ENCODE measurements at regions not wholly inside any gene's neighbourhood (a gene's known extent, or its start where the extent isn't known, plus 50 kb on each side); places are given as distances from the start of the nearest gene placed in this dataset.

DNA sequence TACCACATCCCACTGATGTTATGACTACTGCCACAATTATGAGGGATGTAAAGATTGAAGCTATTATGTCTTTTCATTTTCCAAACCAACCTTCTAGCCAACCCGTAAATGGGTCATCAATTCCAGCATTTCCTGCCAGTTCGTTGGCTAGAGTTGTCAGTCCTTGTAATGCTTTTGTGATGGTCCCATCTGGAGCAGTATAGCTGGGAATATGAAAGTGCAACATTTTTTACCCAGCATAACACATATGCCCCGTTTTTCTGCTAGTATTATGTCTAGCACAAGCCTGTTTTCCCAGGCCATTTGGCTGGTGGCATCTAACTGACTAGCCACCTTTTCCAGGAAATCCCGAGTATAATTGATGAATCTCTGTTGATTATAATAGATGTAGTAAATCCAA, 1501.6 kb upstream of the SLC39A10 start:
- BruUV-seq (replicated peaks) = no TSS peak
- CTCF ChIA-PET = no interaction called here
- 12% methylated on average over 4 of the region's 4 CpGs for WGBS (ENCODE audit: insufficient coverage, insufficient replicate concordance, low lambda C conversion rate, missing lambda C conversion rate)

More for the DNA sequence above, 1501.6 kb upstream of the SLC39A10 start:
- DNase-seq (ENCODE audit: low read depth, low spot score) = no peak
- Histone ChIP-seq H3K79me2 (ENCODE audit: control insufficient read depth, insufficient read depth, low read length) (no peaks in the 10 kb centered on the region), H3K9me3 (replicated peaks; ENCODE audit: control insufficient read depth, insufficient read depth, low read length) (no peaks in the 10 kb centered on the region), H2AFZ (ENCODE audit: control insufficient read depth, low read depth, low read length) (no peak overlapping the region), H3K4me3 (no peak overlapping the region), H3K36me3 (ENCODE audit: control insufficient read depth in 2 of 2, insufficient read depth in 2 of 2, low read length in 1 of 2) (no peaks in the 10 kb centered on the region), H3K9ac (ENCODE audit: control insufficient read depth, insufficient read depth, low read length) (no peak overlapping the region), H4K20me1 (ENCODE audit: control insufficient read depth, insufficient read depth) (no peaks in the 10 kb centered on the region), H3K4me1 (ENCODE audit: control insufficient read depth, insufficient read depth, low read length) (no peaks in the 10 kb centered on the region), H3K27ac (ENCODE audit: control insufficient read depth, insufficient read depth) (no peak overlapping the region), H3K4me2 (ENCODE audit: control insufficient read depth, insufficient read depth) (no peak overlapping the region), H3K27me3 (replicated peaks in 1 of 2; ENCODE audit: control insufficient read depth in 2 of 2, insufficient read depth in 2 of 2, low read length in 1 of 2) (no peaks in the 10 kb centered on the region)
- FAIRE-seq = no peak
- in situ Hi-C loops (cut with MboI) (no loop called here), intact Hi-C loops (cut with micrococcal nuclease; ENCODE audit: unreplicated experiment) (no loop called here)
- TF ChIP-seq EP300 (IDR thresholded peaks at IDR 0.05; ENCODE audit: borderline replicate concordance in 1 of 2, control insufficient read depth in 1 of 2, low read depth in 2 of 2, low read length in 2 of 2) = no peak
- TF ChIP-seq, protein P1, sequence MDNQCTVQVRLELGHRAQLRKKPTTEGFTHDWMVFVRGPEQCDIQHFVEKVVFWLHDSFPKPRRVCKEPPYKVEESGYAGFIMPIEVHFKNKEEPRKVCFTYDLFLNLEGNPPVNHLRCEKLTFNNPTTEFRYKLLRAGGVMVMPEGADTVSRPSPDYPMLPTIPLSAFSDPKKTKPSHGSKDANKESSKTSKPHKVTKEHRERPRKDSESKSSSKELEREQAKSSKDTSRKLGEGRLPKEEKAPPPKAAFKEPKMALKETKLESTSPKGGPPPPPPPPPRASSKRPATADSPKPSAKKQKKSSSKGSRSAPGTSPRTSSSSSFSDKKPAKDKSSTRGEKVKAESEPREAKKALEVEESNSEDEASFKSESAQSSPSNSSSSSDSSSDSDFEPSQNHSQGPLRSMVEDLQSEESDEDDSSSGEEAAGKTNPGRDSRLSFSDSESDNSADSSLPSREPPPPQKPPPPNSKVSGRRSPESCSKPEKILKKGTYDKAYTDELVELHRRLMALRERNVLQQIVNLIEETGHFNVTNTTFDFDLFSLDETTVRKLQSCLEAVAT (IDR thresholded peaks at IDR 0.05) = no peak
- no peak for TF ChIP-seq NFXL1 (IDR thresholded peaks at IDR 0.05; ENCODE audit: borderline replicate concordance)
- no peak for TF ChIP-seq GATAD2B (conservative IDR thresholded peaks at IDR 0.05; ENCODE audit: low read depth)
- TF ChIP-seq, protein P2, sequence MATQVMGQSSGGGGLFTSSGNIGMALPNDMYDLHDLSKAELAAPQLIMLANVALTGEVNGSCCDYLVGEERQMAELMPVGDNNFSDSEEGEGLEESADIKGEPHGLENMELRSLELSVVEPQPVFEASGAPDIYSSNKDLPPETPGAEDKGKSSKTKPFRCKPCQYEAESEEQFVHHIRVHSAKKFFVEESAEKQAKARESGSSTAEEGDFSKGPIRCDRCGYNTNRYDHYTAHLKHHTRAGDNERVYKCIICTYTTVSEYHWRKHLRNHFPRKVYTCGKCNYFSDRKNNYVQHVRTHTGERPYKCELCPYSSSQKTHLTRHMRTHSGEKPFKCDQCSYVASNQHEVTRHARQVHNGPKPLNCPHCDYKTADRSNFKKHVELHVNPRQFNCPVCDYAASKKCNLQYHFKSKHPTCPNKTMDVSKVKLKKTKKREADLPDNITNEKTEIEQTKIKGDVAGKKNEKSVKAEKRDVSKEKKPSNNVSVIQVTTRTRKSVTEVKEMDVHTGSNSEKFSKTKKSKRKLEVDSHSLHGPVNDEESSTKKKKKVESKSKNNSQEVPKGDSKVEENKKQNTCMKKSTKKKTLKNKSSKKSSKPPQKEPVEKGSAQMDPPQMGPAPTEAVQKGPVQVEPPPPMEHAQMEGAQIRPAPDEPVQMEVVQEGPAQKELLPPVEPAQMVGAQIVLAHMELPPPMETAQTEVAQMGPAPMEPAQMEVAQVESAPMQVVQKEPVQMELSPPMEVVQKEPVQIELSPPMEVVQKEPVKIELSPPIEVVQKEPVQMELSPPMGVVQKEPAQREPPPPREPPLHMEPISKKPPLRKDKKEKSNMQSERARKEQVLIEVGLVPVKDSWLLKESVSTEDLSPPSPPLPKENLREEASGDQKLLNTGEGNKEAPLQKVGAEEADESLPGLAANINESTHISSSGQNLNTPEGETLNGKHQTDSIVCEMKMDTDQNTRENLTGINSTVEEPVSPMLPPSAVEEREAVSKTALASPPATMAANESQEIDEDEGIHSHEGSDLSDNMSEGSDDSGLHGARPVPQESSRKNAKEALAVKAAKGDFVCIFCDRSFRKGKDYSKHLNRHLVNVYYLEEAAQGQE (IDR thresholded peaks at IDR 0.05; ENCODE audit: low read depth, low read length) = no peak
- TF ChIP-seq TCF3 (IDR thresholded peaks at IDR 0.05; ENCODE audit: borderline replicate concordance, insufficient read depth, low read depth, low read length) = no peak
- TF ChIP-seq, protein P3, sequence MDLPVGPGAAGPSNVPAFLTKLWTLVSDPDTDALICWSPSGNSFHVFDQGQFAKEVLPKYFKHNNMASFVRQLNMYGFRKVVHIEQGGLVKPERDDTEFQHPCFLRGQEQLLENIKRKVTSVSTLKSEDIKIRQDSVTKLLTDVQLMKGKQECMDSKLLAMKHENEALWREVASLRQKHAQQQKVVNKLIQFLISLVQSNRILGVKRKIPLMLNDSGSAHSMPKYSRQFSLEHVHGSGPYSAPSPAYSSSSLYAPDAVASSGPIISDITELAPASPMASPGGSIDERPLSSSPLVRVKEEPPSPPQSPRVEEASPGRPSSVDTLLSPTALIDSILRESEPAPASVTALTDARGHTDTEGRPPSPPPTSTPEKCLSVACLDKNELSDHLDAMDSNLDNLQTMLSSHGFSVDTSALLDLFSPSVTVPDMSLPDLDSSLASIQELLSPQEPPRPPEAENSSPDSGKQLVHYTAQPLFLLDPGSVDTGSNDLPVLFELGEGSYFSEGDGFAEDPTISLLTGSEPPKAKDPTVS (IDR thresholded peaks at IDR 0.05; ENCODE audit: low read depth, low read length) = no peak
- no peak for TF ChIP-seq RAD51 (IDR thresholded peaks at IDR 0.05)
- no peak for TF ChIP-seq STAT3 (IDR thresholded peaks at IDR 0.05; ENCODE audit: low read depth, low read length)
- TF ChIP-seq, protein P4, sequence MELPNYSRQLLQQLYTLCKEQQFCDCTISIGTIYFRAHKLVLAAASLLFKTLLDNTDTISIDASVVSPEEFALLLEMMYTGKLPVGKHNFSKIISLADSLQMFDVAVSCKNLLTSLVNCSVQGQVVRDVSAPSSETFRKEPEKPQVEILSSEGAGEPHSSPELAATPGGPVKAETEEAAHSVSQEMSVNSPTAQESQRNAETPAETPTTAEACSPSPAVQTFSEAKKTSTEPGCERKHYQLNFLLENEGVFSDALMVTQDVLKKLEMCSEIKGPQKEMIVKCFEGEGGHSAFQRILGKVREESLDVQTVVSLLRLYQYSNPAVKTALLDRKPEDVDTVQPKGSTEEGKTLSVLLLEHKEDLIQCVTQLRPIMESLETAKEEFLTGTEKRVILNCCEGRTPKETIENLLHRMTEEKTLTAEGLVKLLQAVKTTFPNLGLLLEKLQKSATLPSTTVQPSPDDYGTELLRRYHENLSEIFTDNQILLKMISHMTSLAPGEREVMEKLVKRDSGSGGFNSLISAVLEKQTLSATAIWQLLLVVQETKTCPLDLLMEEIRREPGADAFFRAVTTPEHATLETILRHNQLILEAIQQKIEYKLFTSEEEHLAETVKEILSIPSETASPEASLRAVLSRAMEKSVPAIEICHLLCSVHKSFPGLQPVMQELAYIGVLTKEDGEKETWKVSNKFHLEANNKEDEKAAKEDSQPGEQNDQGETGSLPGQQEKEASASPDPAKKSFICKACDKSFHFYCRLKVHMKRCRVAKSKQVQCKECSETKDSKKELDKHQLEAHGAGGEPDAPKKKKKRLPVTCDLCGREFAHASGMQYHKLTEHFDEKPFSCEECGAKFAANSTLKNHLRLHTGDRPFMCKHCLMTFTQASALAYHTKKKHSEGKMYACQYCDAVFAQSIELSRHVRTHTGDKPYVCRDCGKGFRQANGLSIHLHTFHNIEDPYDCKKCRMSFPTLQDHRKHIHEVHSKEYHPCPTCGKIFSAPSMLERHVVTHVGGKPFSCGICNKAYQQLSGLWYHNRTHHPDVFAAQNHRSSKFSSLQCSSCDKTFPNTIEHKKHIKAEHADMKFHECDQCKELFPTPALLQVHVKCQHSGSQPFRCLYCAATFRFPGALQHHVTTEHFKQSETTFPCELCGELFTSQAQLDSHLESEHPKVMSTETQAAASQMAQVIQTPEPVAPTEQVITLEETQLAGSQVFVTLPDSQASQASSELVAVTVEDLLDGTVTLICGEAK (IDR thresholded peaks at IDR 0.05; ENCODE audit: borderline replicate concordance) = no peak
- TF ChIP-seq LARP7 (IDR thresholded peaks at IDR 0.05) = no peak
- TF ChIP-seq GABPA (IDR thresholded peaks at IDR 0.05; ENCODE audit: low read depth) = no peak
- TF ChIP-seq SMAD5 (IDR thresholded peaks at IDR 0.05; ENCODE audit: low read depth) = no peak
- ChIA-PET POLR2A (no interaction called here), SMC1A (ENCODE audit: uncharacterized antibody, unreplicated experiment) (no interaction called here), RAD21 (ENCODE audit: unreplicated experiment) (no interaction called here)
- no peak for ATAC-seq

Data from GM12878 (cell line).